GM21825 (cell line): ENCODE measurements at regions not wholly inside any gene's neighbourhood (a gene's known extent, or its start where the extent isn't known, plus 50 kb on each side); places are given as distances from the start of the nearest gene placed in this dataset.
A peak's percentile ranks its signal among the peaks of the same experiment; 100 is the strongest.

ENCODE experiments used
- ATAC-seq: cut with Tn5 transposase; IDR thresholded peaks from one replicate; pipeline ENCODE4 v1.9.1; 2021; ENCODE audit warnings: mild to moderate bottlenecking, moderate library complexity; ENCODE audit not compliant: unreplicated experiment

DNA sequence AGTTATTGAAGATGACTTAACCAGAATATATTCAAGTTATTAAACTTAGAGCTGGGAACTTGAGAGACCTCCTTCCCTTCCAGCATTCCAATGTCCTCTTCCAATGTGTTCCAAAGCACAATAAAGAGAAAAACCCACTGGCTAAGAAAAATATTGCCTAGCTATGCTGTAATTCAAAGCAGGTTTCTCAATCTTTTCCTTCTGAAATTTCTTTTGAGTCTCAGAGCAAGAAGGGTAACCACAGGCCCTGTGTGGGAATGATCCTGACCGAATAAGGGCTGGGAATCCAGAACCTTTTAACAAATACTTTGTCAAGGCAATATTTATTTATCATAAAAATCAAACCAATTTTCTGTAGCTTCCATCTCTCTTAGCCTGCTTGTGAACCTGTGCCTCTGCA is 150.7 kb upstream of the SFRP2 start:
- no peak for ATAC-seq

GRCh38 chr4:153938994-153939393 is 150.1 kb upstream of the SFRP2 start:
- ATAC-seq, result no peak

GRCh38 chr4:153937289-153937688 is 148.4 kb upstream of the SFRP2 start:
- ATAC-seq, result no peak

DNA sequence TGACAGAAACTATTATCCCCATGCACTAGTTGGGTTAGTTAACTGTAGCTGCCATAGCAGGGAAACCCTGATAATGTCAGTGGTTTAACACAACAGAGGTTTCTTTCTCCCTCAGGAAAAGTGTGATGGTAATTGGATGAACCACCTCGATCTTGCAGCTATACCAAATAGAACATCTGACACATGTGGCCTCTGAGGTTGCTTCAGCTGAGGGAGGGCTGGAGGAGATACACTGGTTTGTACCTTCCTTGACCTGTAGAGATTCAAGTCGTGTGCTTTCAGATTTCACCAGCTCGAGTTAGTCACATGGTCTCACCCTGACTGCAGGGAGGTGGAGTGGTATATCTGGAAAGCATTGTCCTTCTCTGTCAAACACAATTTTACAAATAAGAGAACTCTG is 147.2 kb upstream of the SFRP2 start:
- no peak for ATAC-seq

GRCh38 chr4:153934688-153935017 is 145.8 kb upstream of the SFRP2 start:
- no peak for ATAC-seq

GRCh38 chr4:153933915-153934687 is 145.2 kb upstream of the SFRP2 start:
- no peak for ATAC-seq

DNA sequence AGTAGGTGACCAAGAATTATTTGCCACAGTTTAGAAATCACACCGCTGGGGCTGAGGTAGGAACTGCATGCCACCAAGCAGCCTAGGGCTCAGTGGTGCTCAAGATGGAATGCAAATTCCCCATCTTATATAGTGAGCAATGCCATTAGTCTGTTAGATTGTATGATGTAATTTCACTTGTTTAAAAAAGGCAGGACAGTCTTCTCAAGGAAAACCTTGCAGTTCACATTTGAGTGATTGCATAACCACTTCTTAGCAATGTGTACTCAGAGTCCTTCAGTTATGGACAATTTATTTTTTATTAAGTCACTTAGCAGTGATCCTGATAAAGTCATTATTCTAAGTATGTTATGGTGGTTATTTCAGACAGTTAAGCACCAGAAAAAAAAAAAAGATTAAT is 142.9 kb upstream of the SFRP2 start:
- no peak for ATAC-seq

DNA sequence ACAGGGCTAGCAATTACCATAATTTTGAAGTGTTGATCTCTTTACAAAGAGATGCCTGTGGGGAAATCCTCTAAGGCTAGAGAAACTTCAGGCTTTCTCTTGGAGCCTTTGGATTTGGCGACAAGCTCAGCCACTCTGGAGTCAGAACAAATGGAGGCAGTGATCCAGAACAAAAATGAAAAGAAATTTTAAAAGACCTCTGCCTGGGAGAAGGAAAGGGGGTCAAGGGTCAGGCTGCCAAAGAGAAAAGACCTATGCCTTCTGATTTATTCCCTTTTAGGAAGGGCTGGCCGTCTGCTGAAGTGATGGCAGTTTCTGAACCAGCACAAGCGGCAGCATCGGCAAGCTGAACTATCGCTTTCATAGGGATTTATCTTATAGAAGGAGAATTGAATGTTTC is 140.8 kb upstream of the SFRP2 start:
- no peak for ATAC-seq

DNA sequence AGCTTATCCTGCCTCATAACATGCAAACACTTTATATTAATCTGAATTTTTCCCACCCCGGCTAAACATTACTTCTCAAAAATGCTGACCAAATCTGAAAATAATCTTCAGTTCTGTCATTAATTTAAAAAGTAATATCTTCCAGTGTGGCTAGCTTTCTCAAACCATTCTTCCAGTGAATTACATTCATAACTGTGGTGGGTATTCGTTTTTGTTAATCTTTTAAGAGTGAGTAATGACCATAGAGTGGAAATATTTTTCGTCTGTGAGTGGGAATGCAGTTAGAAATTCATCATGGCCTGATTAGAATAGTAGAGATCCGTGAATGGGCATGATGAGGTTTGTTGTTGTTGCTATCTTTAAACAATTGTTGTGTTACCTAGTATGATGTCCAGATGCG is 138.6 kb upstream of the SFRP2 start:
- ATAC-seq, result no peak

DNA sequence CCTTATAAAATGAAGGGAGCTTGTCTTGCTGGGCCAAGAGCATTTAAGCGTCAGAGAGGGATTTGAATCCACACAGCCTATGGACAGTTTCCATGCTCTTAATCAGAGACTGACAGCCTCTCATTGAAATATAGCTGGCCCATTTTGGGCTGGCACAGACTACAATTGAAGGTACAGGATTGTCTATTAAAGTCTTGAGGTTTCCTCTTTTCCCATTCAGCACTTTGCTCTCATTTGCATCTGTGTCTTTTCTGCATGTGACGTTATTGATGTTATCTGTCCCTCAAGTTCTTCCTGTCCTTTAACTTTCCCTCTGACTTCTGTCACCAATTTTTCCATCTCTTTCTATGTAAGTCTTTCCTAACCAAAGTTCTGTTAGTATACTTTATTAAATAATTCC is 133.3 kb upstream of the SFRP2 start:
- no peak for ATAC-seq

DNA sequence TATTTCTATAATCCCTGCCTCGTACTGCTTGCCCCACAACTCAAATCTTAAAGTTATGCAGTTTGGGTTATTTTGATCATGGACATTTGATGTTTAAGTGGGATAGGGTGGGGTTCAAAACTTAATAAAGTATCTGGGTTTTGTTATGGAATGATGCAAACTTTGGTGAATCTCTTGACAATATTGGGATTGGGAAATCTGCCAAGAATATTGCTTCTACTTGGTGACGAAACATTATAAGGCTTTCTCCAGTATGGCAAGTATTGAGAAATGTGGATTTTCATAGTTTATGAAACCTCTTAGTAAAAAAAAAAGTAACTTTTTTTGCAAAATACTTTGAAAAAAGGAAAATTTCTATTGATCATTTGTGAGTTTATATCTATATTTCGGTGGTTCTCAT is 130.8 kb upstream of the SFRP2 start:
- ATAC-seq, result no peak

GRCh38 chr4:153916273-153916755 is 127.4 kb upstream of the SFRP2 start:
- ATAC-seq, result peak; percentile 97

GRCh38 chr4:153912301-153912700 is 123.4 kb upstream of the SFRP2 start:
- no peak for ATAC-seq

- ATAC-seq, result no peak
Measured at GRCh38 chr4:153909672-153910071, 120.8 kb upstream of the SFRP2 start.

- no peak for ATAC-seq
Measured at GRCh38 chr4:153906231-153906630, 117.3 kb upstream of the SFRP2 start.

- ATAC-seq, result no peak
Measured at GRCh38 chr4:153905231-153905630, 116.3 kb upstream of the SFRP2 start.

DNA sequence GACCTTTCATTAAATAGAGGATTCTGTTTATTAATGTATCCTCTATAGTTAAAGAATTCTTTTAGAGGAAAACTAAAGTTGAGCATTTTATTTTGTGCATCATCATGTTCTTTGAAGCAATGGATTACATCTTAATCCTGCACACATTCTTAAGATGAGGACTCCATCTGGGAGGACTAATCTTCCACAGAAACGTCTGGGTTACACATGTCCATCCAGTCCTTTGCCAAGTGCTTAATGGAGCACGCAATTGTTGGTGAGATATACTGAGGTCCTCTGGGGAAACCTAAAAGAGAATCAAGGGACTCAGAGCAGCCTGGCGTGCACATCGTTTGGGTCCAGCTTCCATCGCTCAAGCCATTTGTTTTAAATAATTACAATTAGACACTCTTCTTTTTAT is 115.1 kb upstream of the SFRP2 start:
- no peak for ATAC-seq

DNA sequence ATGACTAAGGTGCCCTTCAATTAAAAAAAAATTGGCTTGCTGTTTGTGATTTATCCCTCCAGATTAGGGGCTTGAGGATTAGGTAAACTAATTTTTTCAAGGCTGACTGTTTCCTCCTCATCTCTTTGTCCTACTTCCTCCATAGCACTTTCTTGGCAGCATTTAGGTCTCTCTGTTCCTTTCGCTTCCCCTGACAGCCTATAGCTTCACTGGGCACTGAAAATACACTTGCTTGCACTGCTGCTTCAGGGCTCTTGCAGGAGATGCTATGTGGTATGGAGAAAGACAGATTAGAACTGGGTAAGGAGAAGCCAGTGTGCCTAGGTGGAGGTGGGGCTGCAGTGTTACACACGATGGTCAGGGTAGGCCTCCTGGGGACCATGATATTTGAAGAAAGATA is 112.3 kb upstream of the SFRP2 start:
- no peak for ATAC-seq

- ATAC-seq, result no peak
Measured at GRCh38 chr4:153900426-153900825, 111.5 kb upstream of the SFRP2 start.

GRCh38 chr4:153890761-153891160 is 101.9 kb upstream of the SFRP2 start:
- no peak for ATAC-seq

DNA sequence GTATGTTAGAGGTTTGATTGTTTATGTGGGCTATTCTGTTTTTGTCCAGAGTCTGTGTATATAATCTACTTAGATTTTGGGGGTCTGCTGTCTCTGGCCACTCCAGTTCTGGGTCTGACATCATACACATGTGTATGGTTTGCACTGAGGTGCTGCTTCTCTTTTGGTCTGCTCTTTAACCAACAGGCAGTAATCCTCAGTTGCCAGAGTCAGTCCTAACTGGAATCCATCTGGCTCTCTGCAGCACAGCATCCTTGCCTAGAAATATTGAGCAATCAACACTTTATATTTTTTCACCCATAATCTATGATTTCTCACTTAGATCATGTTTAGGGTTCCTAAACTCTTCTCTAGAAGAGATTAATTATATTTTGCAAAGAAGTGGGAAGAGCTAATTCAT is 98.3 kb upstream of the SFRP2 start:
- ATAC-seq, result no peak

GRCh38 chr4:153884325-153884724 is 95.4 kb upstream of the SFRP2 start:
- ATAC-seq, result no peak

- ATAC-seq, result no peak
Measured at GRCh38 chr4:153880983-153881382, 92.1 kb upstream of the SFRP2 start.
